ENCODE measurements at regions not wholly inside any gene's neighbourhood (a gene's known extent, or its start where the extent isn't known, plus 50 kb on each side); places are given as distances from the start of the nearest gene placed in this dataset.

- TF ChIP-seq, protein P1, sequence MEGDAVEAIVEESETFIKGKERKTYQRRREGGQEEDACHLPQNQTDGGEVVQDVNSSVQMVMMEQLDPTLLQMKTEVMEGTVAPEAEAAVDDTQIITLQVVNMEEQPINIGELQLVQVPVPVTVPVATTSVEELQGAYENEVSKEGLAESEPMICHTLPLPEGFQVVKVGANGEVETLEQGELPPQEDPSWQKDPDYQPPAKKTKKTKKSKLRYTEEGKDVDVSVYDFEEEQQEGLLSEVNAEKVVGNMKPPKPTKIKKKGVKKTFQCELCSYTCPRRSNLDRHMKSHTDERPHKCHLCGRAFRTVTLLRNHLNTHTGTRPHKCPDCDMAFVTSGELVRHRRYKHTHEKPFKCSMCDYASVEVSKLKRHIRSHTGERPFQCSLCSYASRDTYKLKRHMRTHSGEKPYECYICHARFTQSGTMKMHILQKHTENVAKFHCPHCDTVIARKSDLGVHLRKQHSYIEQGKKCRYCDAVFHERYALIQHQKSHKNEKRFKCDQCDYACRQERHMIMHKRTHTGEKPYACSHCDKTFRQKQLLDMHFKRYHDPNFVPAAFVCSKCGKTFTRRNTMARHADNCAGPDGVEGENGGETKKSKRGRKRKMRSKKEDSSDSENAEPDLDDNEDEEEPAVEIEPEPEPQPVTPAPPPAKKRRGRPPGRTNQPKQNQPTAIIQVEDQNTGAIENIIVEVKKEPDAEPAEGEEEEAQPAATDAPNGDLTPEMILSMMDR (optimal IDR thresholded peaks at IDR 0.05 in 1 of 3, IDR thresholded peaks at IDR 0.05 in 1 of 3, conservative IDR thresholded peaks at IDR 0.05 in 1 of 3; ENCODE audit: extremely low read depth in 1 of 3, insufficient read depth in 2 of 3, low read length in 3 of 3), result no peak
- no peak for TF ChIP-seq EZH2 (IDR thresholded peaks at IDR 0.05; ENCODE audit: low read length)
These were observed 216.9 kb upstream of the TNP1 start for GRCh38 chr2:217076657-217077232.

Measured in keratinocyte (primary cell).